ENCODE measurements at regions not wholly inside any gene's neighbourhood (a gene's known extent, or its start where the extent isn't known, plus 50 kb on each side); places are given as distances from the start of the nearest gene placed in this dataset.

- no peaks in the 10 kb centered on the region for H4K20me1 ChIP-seq (replicated peaks; ENCODE audit: control insufficient read depth, insufficient read depth, low read length)
- FAIRE-seq (no peak), DNase-seq (ENCODE audit: extremely low read depth in 1 of 4, low spot score in 3 of 4) (no peak), ATAC-seq (no peak)
- H2AFZ ChIP-seq (ENCODE audit: low read depth, low read length), result no peak overlapping the region
- no peaks in the 10 kb centered on the region for H3K79me2 ChIP-seq (ENCODE audit: control insufficient read depth, insufficient read depth, low read length)
- H3K4me2 ChIP-seq (ENCODE audit: insufficient read depth, low read length), result no peak overlapping the region
- no TSS peak for BruUV-seq (replicated peaks)
- ChIA-PET POLR2A (no interaction called here), CTCF (ENCODE audit: low intra/inter-chr PET ratio) (no interaction called here)
- H3K27me3 ChIP-seq (ENCODE audit: control insufficient read depth in 2 of 2, insufficient read depth in 2 of 2, low read length in 2 of 2), result peaks cover 18 to 21% of the 10 kb centered on the region in 2 experiments
- no peaks in the 10 kb centered on the region for H3K4me1 ChIP-seq (replicated peaks in 1 of 2; ENCODE audit: control insufficient read depth in 2 of 2, insufficient read depth in 2 of 2, low read length in 2 of 2)
- H3K9ac ChIP-seq (ENCODE audit: insufficient read depth in 1 of 2, low read depth in 2 of 2, low read length in 2 of 2), result no peak overlapping the region
- no peak overlapping the region for H3K4me3 ChIP-seq
- H3K27ac ChIP-seq (ENCODE audit: extremely low read depth, low read depth, low read length), result no peak overlapping the region
- H3K9me1 ChIP-seq (ENCODE audit: control insufficient read depth, insufficient read depth, low read length), result no peaks in the 10 kb centered on the region
- 0% methylated on average over 4 of the region's 4 CpGs for WGBS (ENCODE audit: insufficient coverage, low coverage, missing lambda C conversion rate)
- TF ChIP-seq, protein P1, sequence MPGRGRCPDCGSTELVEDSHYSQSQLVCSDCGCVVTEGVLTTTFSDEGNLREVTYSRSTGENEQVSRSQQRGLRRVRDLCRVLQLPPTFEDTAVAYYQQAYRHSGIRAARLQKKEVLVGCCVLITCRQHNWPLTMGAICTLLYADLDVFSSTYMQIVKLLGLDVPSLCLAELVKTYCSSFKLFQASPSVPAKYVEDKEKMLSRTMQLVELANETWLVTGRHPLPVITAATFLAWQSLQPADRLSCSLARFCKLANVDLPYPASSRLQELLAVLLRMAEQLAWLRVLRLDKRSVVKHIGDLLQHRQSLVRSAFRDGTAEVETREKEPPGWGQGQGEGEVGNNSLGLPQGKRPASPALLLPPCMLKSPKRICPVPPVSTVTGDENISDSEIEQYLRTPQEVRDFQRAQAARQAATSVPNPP (IDR thresholded peaks at IDR 0.05; ENCODE audit: borderline replicate concordance, insufficient read depth, insufficient read length), result no peak
- TF ChIP-seq, protein P2, sequence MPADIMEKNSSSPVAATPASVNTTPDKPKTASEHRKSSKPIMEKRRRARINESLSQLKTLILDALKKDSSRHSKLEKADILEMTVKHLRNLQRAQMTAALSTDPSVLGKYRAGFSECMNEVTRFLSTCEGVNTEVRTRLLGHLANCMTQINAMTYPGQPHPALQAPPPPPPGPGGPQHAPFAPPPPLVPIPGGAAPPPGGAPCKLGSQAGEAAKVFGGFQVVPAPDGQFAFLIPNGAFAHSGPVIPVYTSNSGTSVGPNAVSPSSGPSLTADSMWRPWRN (IDR thresholded peaks at IDR 0.05; ENCODE audit: low read depth), result no peak
- TF ChIP-seq BDP1 (IDR thresholded peaks at IDR 0.05; ENCODE audit: insufficient read depth, insufficient read length) (no peak), STAT5A (IDR thresholded peaks at IDR 0.05; ENCODE audit: borderline replicate concordance, low read length) (no peak), TRIM24 (IDR thresholded peaks at IDR 0.05) (0 out of 4 replicates have a peak, but pooled peaks of 1 of the 2 experiments have one; percentile 35)
- in situ Hi-C loops (cut with MboI), result no loop called here
- H3K9me3 ChIP-seq (replicated peaks; ENCODE audit: control insufficient read depth, insufficient read depth, low read depth, low read length), result no peaks in the 10 kb centered on the region; the same call in 1 of the 2 replicates
- no peaks in the 10 kb centered on the region for H3K36me3 ChIP-seq (ENCODE audit: control insufficient read depth, insufficient read depth, low read length)
- intact Hi-C loops (cut with micrococcal nuclease), result no loop called here
Measured at GRCh38 chr1:182134257-182134656, 72.7 kb upstream of the ZNF648 start.

All from K562 (cell line).